ENCODE measurements at regions not wholly inside any gene's neighbourhood (a gene's known extent, or its start where the extent isn't known, plus 50 kb on each side); places are given as distances from the start of the nearest gene placed in this dataset.
"Not testable (repeated sequence)": the region's sequence is repeated elsewhere in the genome, so short reads cannot be mapped to it uniquely, and the experiment has no call there.

DNA sequence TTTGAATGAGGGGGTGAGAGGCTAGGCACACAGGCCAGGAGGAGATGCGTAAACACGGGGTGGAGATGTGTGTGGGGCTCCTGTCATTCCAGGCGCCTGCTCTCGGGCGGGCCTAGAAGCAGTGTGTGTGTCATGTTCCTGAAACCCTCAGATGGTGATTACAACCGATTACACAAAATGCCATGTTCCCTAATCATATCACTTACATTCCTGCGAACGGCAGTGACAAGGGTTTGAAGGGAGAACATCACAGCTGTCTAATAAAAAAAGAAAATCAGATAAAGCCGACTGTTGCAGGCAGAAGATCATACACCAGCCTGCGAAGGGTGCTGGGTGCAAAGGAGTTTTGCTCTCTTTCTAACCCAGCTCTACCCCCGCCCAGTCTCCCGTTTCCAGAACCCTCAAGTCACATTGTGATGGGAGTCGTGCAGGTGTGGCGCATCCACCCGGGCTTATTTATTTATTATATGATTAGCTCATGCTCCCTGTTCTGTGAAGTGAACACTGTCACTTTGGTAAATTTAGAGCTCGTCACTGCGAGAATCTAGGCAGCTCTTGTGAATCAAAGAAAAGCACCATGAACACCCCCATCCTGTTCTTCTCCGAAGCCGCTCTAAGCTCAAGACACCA lies 140.3 kb downstream of the NR2F2 start:
- no peak for DNase-seq (ENCODE audit: low spot score)

- DNase-seq (ENCODE audit: low spot score), result no peak
Observed at GRCh38 chr15:96472681-96473080, 142.2 kb downstream of the NR2F2 start.

- no peak for DNase-seq (ENCODE audit: low spot score)
Observed at GRCh38 chr15:96473556-96473955, 143.1 kb downstream of the NR2F2 start.

DNA sequence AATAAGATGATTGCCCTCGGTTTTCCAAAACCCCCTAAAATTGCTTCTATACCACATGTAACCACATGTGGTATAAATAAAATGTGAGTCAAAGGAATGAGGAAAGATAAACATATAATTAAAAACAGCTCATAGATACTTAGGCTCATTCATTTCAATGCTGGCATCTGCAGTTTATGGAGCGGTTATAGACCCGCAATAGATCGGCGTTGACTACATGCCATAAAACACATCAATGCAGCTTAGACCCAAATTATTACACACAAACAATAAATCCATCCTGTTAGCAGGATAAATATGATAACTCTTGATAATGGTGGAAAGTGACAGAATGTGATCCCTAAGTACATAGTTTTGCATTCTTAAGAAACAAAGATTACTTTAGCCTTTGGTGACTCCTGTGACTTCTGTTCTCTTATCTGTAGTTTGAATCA lies 143.7 kb downstream of the NR2F2 start:
- no peak for DNase-seq (ENCODE audit: low spot score)

- DNase-seq (ENCODE audit: low spot score), result no peak
Observed at GRCh38 chr15:96477227-96477626, 146.7 kb downstream of the NR2F2 start.

DNA sequence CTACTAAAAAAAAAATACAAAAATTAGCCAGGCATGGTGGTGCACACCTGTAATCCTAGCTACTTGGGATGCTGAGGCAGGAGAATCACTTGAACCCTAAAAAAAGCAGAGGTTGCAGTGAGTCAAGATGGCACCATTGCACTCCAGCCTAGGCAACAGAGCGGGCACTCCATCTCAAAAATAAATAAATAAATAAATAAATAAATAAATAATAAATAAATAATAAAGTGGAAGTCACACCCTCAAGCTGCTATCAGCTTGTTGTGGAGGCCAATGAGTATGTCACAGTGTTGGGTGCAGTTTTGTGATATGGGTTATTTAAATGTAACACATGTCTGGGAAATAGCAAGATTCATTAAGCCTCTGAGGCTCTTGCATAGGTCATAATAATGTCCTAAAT lies 153.9 kb downstream of the NR2F2 start:
- DNase-seq (ENCODE audit: low spot score), result not testable (repeated sequence)

- no peak for DNase-seq (ENCODE audit: low spot score)
Observed at GRCh38 chr15:96484830-96485229, 154.3 kb downstream of the NR2F2 start.

DNA sequence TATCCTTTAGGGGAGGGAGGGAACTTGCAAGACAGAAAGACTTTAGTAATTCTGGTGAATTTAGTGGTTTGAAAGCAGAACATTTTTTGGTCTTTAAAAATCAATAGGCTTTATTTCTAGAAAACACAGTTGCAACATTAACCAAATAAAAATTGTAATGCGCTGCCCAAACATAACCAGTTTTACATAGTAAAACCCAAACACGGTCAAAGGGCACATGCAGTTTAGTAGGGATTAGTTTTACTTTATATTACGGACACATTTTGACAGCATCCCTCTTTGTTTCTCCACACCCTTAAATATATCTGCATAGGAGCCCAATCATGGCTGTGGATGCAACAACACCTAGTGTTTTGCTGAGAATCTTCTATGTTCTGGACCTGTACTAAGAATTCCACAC lies 156.7 kb downstream of the NR2F2 start:
- DNase-seq (ENCODE audit: low spot score), result no peak

DNA sequence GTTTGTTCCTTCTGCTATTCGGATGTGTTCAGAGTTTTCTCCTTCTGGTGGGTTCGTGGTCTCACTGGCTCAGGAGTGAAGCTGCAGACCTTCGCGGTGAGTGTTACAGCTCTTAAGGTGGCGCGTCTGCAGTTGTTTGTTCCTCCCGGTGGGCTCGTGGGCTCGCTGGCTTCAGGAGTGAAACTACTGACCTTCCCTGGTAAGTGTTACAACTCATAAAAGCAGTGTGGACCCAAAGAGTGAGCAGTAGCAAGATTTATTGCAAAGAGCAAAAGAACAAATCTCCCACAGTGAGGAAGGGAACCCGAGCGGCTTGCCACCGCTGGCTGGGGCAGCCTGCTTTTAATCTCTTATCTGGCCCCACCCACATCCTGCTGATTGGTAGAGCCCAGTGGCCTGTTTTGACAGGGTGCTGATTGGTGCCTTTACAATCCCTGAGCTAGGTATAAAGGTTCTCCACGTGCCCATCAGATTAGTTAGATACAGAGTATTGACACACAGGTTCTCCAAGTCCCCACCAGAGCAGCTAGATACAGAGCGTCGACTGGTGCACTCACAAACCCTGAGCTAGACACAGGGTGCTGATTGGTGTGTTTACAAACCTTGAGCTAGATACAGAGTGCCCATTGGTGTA lies 160.7 kb downstream of the NR2F2 start:
- DNase-seq (ENCODE audit: low spot score), result not testable (repeated sequence)

DNA sequence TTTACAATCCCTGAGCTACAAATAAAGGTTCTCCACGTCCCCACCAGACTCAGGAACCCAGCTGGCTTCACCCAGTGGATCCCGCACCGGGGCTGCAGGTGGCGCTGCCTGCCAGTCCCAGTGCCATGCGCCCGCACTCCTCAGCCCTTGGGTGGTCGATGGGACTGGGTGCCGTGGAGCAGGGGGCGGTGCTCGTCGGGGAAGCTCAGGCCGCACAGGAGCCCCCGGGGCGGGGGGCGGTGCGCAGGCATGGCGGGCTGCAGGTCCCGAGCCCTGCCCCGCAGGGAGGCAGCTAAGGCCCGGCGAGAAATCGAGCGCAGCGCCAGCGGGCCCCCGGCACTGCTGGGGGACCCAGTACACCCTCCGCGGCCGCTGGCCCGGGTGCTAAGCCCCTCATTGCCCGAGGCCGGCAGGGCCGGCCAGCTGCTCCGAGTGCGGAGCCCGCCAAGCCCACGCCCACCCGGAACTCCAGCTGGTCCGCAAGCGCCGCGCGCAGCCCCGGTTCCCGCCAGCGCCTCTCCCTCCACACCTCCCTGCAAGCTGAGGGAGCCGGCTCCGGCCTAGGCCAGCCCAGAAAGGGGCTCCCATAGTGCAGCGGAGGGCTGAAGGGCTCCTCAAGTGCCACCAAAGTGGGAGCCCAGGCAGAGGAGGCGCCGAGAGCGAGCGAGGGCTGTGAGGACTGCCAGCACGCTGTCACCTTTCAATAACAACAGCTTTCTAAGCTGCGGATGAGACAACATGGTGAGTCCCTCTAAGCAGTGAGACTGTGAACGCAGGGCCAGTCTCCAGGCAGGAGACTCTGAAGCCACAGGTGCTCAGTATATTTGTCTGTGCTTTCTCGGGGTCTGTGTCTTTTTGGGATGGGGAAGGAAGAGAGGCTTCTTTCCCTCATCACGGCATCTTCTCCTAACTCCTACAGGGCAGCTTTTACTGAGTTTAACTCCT lies 161.5 kb downstream of the NR2F2 start:
- DNase-seq (ENCODE audit: low spot score), result not testable (repeated sequence)

DNA sequence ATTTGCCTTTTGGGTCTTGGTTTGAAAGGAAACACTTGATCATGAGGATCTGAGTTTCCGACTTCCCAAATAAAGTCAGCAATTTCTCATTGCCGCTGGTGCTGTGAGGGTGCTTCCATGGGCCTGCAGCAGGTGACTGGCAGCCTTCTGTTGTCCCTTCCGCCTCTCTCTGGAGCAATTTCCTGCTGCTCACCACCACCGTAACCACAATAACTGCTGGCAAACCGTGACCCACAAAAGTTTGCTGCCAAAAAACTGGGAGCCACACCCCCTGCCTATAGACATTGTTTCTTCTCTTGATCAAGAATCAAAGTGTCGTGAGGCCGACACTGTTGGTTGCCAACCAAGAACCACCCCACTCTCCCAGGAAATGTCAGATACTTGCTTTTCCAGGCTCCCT lies 164.0 kb downstream of the NR2F2 start:
- DNase-seq (ENCODE audit: low spot score), result no peak

GRCh38 chr15:96495386-96495785 lies 164.9 kb downstream of the NR2F2 start:
- DNase-seq (ENCODE audit: low spot score), result no peak

- DNase-seq (ENCODE audit: low spot score), result no peak
Observed at GRCh38 chr15:96497951-96498350, 167.5 kb downstream of the NR2F2 start.

- no peak for DNase-seq (ENCODE audit: low spot score)
Observed at GRCh38 chr15:96500508-96500907, 170.0 kb downstream of the NR2F2 start.

DNA sequence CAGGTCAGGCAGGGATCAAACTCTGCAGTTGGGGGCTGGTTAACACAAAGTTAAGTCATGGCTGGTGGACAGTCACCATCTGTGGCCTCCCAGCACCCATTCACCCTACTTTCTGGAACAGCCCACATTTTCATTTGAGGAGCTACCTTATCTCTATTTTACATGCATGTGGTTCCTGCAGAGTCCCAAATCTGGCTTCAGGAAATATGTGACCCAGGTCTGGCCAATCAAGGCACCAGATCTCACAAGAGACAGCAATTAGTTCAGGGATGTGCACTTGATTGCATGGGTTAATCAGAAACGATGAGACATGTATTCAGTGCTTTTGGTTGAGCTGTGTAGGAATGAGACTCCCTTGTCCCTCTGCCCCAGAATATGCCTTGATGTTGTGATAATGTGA lies 170.9 kb downstream of the NR2F2 start:
- DNase-seq (ENCODE audit: low spot score), result no peak

DNA sequence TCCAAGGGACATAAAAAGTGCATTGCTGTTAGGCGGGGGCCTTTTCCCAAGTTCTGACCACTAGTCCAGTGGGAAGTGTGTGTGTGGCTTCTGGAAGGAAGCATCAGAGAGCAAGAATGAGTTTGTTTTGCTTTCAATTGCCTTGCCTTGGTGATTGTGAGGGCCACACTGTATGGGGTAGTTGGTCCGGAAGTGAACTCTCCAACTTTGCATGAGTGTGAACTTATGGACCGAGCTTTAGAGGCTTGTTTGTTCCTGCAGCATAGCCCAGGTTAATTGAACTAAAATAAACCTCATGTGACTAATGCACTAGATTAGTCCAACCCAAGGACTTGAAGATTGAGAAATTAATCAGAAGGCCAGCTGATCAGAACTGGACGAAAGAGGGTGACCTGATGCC lies 171.7 kb downstream of the NR2F2 start:
- no peak for DNase-seq (ENCODE audit: low spot score)

- DNase-seq (ENCODE audit: low spot score), result no peak
Observed at GRCh38 chr15:96503276-96503675, 172.8 kb downstream of the NR2F2 start.

GRCh38 chr15:96504371-96504770 lies 173.9 kb downstream of the NR2F2 start:
- no peak for DNase-seq (ENCODE audit: low spot score)

DNA sequence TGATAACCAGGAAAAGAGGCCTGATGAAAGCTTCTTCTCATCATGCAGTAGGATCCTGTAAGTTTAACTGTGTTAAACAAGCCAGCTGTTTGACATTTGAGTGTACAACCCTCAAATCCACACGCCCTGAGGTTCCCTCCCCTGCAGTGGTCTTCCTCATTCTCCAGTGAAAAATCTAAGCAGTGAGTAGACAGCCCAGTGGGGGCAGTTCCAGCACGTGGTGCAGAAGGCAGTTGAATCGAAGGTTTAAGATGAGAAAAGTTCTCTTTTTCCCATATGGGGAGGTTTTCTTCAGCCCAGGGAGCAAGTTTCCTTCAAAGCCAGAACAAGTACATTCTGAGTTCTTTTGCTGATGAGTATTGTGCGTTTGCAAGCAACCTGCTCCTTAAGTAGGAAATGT lies 174.5 kb downstream of the NR2F2 start:
- no peak for DNase-seq (ENCODE audit: low spot score)

GRCh38 chr15:96514607-96515285 lies 184.2 kb downstream of the NR2F2 start:
- DNase-seq (ENCODE audit: low spot score), result no peak

DNA sequence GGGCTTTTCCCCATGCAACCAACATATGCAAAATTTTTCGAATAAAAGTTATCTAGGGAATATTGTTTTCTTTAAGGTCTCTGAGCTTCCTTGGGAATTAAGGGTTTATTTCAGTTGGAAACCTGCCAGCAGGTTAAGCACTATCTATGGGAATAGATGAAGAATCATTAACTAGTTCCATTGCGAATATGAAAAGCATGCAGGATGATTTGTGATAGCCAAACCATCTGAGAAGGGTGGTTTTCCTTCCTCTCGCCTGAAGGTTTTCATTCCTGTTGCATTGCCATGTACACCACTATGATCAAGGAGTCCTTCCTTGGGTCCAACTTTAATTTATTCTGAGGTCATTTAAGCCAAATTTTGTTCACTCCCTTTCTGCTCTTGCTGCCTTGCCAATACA lies 184.9 kb downstream of the NR2F2 start:
- no peak for DNase-seq (ENCODE audit: low spot score)

GRCh38 chr15:96521386-96521785 lies 190.9 kb downstream of the NR2F2 start:
- no peak for DNase-seq (ENCODE audit: low spot score)

Data from GM03348 (cell line).